T-cell (primary cell): ENCODE measurements at regions not wholly inside any gene's neighbourhood (a gene's known extent, or its start where the extent isn't known, plus 50 kb on each side); places are given as distances from the start of the nearest gene placed in this dataset.

Experiments used
- ATAC-seq, 4 experiments: fragments of 200-7000 bp in 3 of 4; fragments of 150-1000 bp in 1 of 4; cut with Tn5 transposase; replicated peaks in 1 of 4; 1 replicate in 3 of 4; 2 replicates in 1 of 4; pipeline ENCODE4 v1.10.0; 2021; ENCODE audit warnings: moderate library complexity in 3 of 4, mild to moderate bottlenecking in 2 of 4, moderate number of reproducible peaks in 1 of 4
- CTCF ChIA-PET, 2 donors: fragments of 300-600 bp; sonication (Branson Sonifier 250); formaldehyde crosslinking; loops; one replicate each; lab custom pipeline; 2022; ENCODE audit warnings: antibody characterized with exemption in 2 of 2; lab: Charles Lee
- POLR2A ChIA-PET, 2 donors: fragments of 300-600 bp; sonication (Branson Sonifier 250); formaldehyde crosslinking; loops; one replicate each; lab custom pipeline; 2022; ENCODE audit warnings: antibody characterized with exemption in 2 of 2; lab: Charles Lee
- DNase-seq, 35 experiments: peaks; one replicate each; pipeline versions ENCODE4 v3.0.0 to v3.0.0-alpha.2; 2013 to 2023
- H3K27ac ChIP-seq: one replicate; pipeline ENCODE4 v1.5.1; 2013; ENCODE audit warnings: low read length
- H3K27me3 ChIP-seq, 2 experiments: replicated peaks in 1 of 2; 1 replicate in 1 of 2; 2 replicates in 1 of 2; pipeline versions ENCODE4 v1.6.1 to v1.7.0; 2013; ENCODE audit warnings: low read length in 1 of 2, mixed read lengths in 1 of 2; ENCODE audit not compliant: control insufficient read depth in 2 of 2, insufficient read depth in 2 of 2; ENCODE audit errors: extremely low read depth in 1 of 2
- H3K36me3 ChIP-seq, 2 donors: 1 replicate in 1 of 2; 2 replicates in 1 of 2; pipeline versions ENCODE4 v1.6.1 to v1.7.0; 2013; ENCODE audit warnings: low read length in 1 of 2; ENCODE audit not compliant: control insufficient read depth in 2 of 2, insufficient read depth in 1 of 2; ENCODE audit errors: extremely low read depth in 1 of 2
- H3K4me1 ChIP-seq, 2 experiments: 1 replicate in 1 of 2; 2 replicates in 1 of 2; pipeline versions ENCODE4 v1.6.1 to v1.7.0; 2013; ENCODE audit warnings: low read length in 2 of 2, mixed read lengths in 1 of 2; ENCODE audit not compliant: insufficient read depth in 2 of 2, control insufficient read depth in 1 of 2; ENCODE audit errors: extremely low read depth in 1 of 2
- H3K4me3 ChIP-seq, 2 donors: 1 replicate in 1 of 2; 2 replicates in 1 of 2; pipeline versions ENCODE4 v1.5.1 to v1.7.0; 2013; ENCODE audit warnings: mild to moderate bottlenecking in 2 of 2, low read length in 1 of 2, moderate library complexity in 1 of 2; ENCODE audit not compliant: control insufficient read depth in 1 of 2; ENCODE audit errors: extremely low read depth in 1 of 2
- H3K9me3 ChIP-seq: 2 replicates; pipeline ENCODE4 v1.7.0; 2013
- H3K27ac Mint-ChIP-seq, 2 donors: one replicate each; pipeline ENCODE4 v1.8.0; 2020 to 2021; ENCODE audit warnings: mild to moderate bottlenecking in 2 of 2, mixed read lengths in 2 of 2
- H3K27me3 Mint-ChIP-seq, 2 donors: one replicate each; pipeline ENCODE4 v1.8.0; 2021 to 2022; ENCODE audit warnings: mixed read lengths in 2 of 2
- H3K36me3 Mint-ChIP-seq: one replicate; pipeline ENCODE4 v1.8.0; 2021; ENCODE audit warnings: mixed read lengths
- H3K4me1 Mint-ChIP-seq, 3 donors: one replicate each; pipeline ENCODE4 v1.8.0; 2020 to 2022; ENCODE audit warnings: mixed read lengths in 3 of 3, mild to moderate bottlenecking in 1 of 3
- H3K4me3 Mint-ChIP-seq, 3 donors: one replicate each; pipeline ENCODE4 v1.8.0; 2020 to 2022; ENCODE audit warnings: mild to moderate bottlenecking in 3 of 3, mixed read lengths in 3 of 3, moderate library complexity in 3 of 3
- H3K9me3 Mint-ChIP-seq, 3 donors: one replicate each; pipeline ENCODE4 v1.8.0; 2020 to 2022; ENCODE audit warnings: mixed read lengths in 3 of 3
- WGBS: methylation state at CpG from one replicate; pipeline ENCODE4 v1.1.5; 2013; ENCODE audit warnings: missing lambda C conversion rate; ENCODE audit not compliant: insufficient coverage; 5-methylcytosine and 5-hydroxymethylcytosine counted together

DNA sequence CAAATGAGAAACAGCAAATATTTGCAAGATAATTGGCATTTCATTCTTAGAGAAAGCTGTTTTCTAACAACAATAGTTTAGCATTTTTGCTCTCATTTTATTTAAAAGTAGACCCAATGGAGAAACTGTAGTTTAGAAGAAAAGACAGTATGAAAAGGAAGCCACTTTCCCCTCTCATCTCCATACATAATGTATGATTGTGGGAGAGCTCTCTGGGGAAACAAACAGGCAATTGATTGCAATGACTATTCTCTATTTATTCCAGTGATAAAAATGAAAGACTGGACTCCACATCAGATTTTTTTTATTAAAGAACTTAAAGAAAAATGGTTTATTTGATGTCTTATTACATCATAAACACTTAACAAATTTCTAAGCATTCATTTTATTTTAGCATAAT is 116.8 kb upstream of the SASH1 start:
- peaks cover 3 to 19% of the 10 kb centered on the region in 2 experiments for H3K27me3 ChIP-seq
- Mint-ChIP-seq H3K9me3 (no peaks in the 10 kb centered on the region), H3K27ac (no peak overlapping the region), H3K4me1 (no peaks in the 10 kb centered on the region), H3K36me3 (no peaks in the 10 kb centered on the region), H3K4me3 (no peak overlapping the region), H3K27me3 (peaks cover 14 to 36% of the 10 kb centered on the region in 2 donors)
- H3K4me3 ChIP-seq: no peak overlapping the region
- no peaks in the 10 kb centered on the region for H3K9me3 ChIP-seq
- ChIA-PET CTCF (no interaction called here), POLR2A (no interaction called here)
- ATAC-seq: no peak
- no peak overlapping the region for H3K27ac ChIP-seq
- no peaks in the 10 kb centered on the region for H3K4me1 ChIP-seq
- H3K36me3 ChIP-seq: no peaks in the 10 kb centered on the region
- DNase-seq: no peak

DNA sequence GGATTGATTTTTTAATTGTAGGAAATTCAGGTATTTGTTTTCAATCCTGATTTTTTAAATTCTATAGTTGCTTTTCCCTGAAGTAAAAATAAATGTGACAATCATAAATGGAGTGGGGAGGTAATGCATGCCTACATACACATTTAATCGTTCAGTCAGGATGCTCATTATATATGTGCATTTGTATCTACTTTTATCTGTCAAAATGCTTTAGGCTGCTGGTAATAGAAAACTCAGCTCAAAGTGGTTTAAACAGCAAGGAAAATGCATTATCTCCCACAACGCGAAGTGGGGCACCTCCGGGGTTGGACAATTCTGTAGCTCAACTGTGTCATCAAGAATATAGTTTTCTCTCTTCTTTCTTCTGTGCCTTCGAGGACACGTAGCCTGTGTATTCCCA is 116.4 kb upstream of the SASH1 start:
- H3K27me3 Mint-ChIP-seq: peaks cover 12 to 36% of the 10 kb centered on the region in 2 donors
- no peaks in the 10 kb centered on the region for H3K9me3 ChIP-seq
- H3K4me1 Mint-ChIP-seq: no peaks in the 10 kb centered on the region
- no peak overlapping the region for H3K4me3 Mint-ChIP-seq
- H3K27me3 ChIP-seq: peaks cover 3 to 19% of the 10 kb centered on the region in 2 experiments
- no peaks in the 10 kb centered on the region for H3K4me1 ChIP-seq
- no peak for DNase-seq
- ChIA-PET CTCF (no interaction called here), POLR2A (no interaction called here)
- H3K4me3 ChIP-seq: no peak overlapping the region
- H3K27ac ChIP-seq: no peak overlapping the region
- no peak for ATAC-seq
- H3K36me3 Mint-ChIP-seq: no peaks in the 10 kb centered on the region
- no peaks in the 10 kb centered on the region for H3K36me3 ChIP-seq
- H3K9me3 Mint-ChIP-seq: no peaks in the 10 kb centered on the region
- no peak overlapping the region for H3K27ac Mint-ChIP-seq
- WGBS: 93% methylated on average over 5 of the region's 6 CpGs

DNA sequence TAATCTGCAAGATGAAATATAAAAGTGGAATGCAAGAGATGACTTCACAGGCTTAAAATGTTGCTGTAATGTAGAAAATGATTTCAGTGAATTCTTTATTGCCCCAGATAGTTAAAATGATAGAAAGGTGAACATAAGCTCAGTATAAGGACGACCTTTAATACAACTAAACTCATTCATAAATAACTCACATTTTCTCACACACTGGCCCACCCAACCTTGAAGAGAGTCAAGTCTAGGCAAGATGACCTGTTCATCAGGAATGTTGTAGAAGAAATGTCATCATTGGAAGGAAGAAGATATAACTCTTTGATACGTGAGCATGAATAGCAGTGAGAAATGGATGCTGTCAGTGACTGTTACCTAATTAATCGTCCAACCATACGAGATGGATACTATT is 111.1 kb upstream of the SASH1 start:
- DNase-seq (no peak), ATAC-seq (no peak)
- Mint-ChIP-seq H3K27me3 (peaks cover 8 to 41% of the 10 kb centered on the region in 2 donors), H3K36me3 (no peaks in the 10 kb centered on the region), H3K4me3 (no peak overlapping the region), H3K27ac (no peak overlapping the region), H3K4me1 (no peaks in the 10 kb centered on the region), H3K9me3 (no peaks in the 10 kb centered on the region)
- Histone ChIP-seq H3K4me1 (no peaks in the 10 kb centered on the region), H3K4me3 (no peak overlapping the region), H3K27ac (no peak overlapping the region), H3K27me3 (peaks cover 0 to 7% of the 10 kb centered on the region in 2 experiments), H3K36me3 (no peaks in the 10 kb centered on the region), H3K9me3 (no peaks in the 10 kb centered on the region)
- POLR2A ChIA-PET: no interaction called here
- WGBS: no CpG with 5 or more reads among the region's 4 CpGs
- CTCF ChIA-PET: no interaction called here

DNA sequence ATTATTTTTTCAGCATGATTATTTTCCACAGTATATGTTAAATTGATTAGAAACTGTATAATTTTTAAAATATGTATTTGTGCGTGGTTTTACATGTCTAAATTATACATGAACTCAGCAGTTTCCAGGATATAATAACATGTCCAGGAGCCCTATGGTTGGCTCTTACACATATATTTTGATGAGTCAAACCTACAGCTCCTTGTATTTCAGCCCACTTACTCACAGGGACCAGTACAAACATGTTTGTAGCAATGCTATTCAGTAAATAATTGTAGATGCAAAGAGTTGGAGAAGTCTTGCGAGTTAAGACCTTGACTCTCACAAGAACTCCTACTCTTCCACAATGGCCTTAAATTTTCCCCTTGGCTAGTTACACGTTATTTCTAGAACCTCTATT is 107.2 kb upstream of the SASH1 start:
- H3K4me3 Mint-ChIP-seq: no peak overlapping the region
- H3K4me3 ChIP-seq: no peak overlapping the region
- CTCF ChIA-PET: no interaction called here
- H3K27me3 ChIP-seq: peaks cover 0 to 2% of the 10 kb centered on the region in 2 experiments
- H3K27ac Mint-ChIP-seq: no peak overlapping the region
- peaks cover 12 to 33% of the 10 kb centered on the region in 2 donors for H3K27me3 Mint-ChIP-seq
- ATAC-seq (no peak), DNase-seq (no peak)
- no peak overlapping the region for H3K27ac ChIP-seq
- H3K9me3 ChIP-seq: no peaks in the 10 kb centered on the region
- H3K4me1 Mint-ChIP-seq: no peaks in the 10 kb centered on the region
- H3K36me3 Mint-ChIP-seq: no peaks in the 10 kb centered on the region
- H3K9me3 Mint-ChIP-seq: no peaks in the 10 kb centered on the region
- no peaks in the 10 kb centered on the region for H3K36me3 ChIP-seq
- 71% methylated on average over 1 of the region's 3 CpGs for WGBS
- POLR2A ChIA-PET: interaction anchor here in 1 of 2 donors (0.7 kb wide), 1 partner anchor 37 kb away, joined by 3 read pairs; no protein-coding TSS in a partner anchor
- H3K4me1 ChIP-seq: no peaks in the 10 kb centered on the region

DNA sequence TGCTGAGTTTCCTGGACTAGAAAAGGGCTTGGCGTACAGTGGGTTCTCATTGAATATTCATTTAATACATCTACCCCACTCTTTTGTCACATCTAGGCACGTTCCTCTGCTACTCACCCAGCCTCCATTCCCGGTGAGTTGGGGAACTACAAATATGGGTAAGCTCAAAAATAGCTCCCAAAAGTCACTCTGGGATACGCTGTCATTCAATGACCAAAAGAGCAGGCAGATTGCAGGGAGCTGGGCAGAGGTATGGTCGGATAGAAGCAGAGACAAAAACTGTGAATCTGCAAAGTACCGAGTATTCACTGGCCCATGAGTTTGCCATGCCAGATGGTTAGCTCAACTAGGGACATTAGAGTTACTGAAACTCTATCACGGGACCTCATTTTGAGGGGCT is 103.9 kb upstream of the SASH1 start:
- H3K27ac ChIP-seq: no peak overlapping the region
- Mint-ChIP-seq H3K36me3 (no peaks in the 10 kb centered on the region), H3K4me1 (no peaks in the 10 kb centered on the region), H3K9me3 (no peaks in the 10 kb centered on the region), H3K4me3 (no peak overlapping the region), H3K27ac (no peak overlapping the region), H3K27me3 (peaks cover 18 to 23% of the 10 kb centered on the region in 2 donors)
- ATAC-seq (no peak), DNase-seq (no peak)
- no peak overlapping the region for H3K4me3 ChIP-seq
- 87% methylated on average over 3 of the region's 7 CpGs for WGBS
- H3K4me1 ChIP-seq: no peaks in the 10 kb centered on the region
- H3K9me3 ChIP-seq: no peaks in the 10 kb centered on the region
- POLR2A ChIA-PET: no interaction called here
- CTCF ChIA-PET: interaction anchor here in 1 of 2 donors (0.6 kb wide), 1 partner anchor 135 kb away, joined by 3 read pairs; no protein-coding TSS in a partner anchor
- H3K36me3 ChIP-seq: no peaks in the 10 kb centered on the region
- peaks cover 0 to 2% of the 10 kb centered on the region in 2 experiments for H3K27me3 ChIP-seq

DNA sequence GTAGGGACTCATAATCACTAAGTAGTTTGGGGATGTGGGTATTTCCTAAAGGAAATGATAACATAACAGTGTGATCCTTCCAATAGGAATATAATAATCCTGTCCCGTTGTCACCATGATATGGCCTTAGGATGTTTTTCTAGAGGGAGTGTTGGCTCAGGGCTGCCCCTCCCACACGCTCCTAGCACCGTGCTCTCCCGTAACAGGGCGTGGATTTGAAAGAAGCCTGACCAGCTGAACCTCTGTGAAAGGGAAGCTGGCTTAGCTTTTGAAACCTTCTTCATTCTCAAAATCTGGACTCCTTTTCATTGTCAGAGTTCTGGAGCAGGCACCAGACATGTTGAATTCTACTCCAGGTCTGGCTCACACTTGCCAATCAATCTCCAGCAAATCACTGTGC is 103.4 kb upstream of the SASH1 start:
- H3K4me1 Mint-ChIP-seq: no peaks in the 10 kb centered on the region
- Histone ChIP-seq H3K27me3 (peaks cover 0 to 2% of the 10 kb centered on the region in 2 experiments), H3K27ac (no peak overlapping the region), H3K9me3 (no peaks in the 10 kb centered on the region), H3K4me1 (no peaks in the 10 kb centered on the region), H3K36me3 (no peaks in the 10 kb centered on the region), H3K4me3 (no peak overlapping the region)
- ChIA-PET POLR2A (no interaction called here), CTCF (no interaction called here)
- no peaks in the 10 kb centered on the region for H3K36me3 Mint-ChIP-seq
- H3K4me3 Mint-ChIP-seq: no peak overlapping the region
- DNase-seq: no peak
- peaks cover 18 to 23% of the 10 kb centered on the region in 2 donors for H3K27me3 Mint-ChIP-seq
- no peaks in the 10 kb centered on the region for H3K9me3 Mint-ChIP-seq
- H3K27ac Mint-ChIP-seq: no peak overlapping the region
- 92% methylated on average over 2 of the region's 5 CpGs for WGBS
- no peak for ATAC-seq
